ENCODE measurements at regions not wholly inside any gene's neighbourhood (a gene's known extent, or its start where the extent isn't known, plus 50 kb on each side); places are given as distances from the start of the nearest gene placed in this dataset.

DNA sequence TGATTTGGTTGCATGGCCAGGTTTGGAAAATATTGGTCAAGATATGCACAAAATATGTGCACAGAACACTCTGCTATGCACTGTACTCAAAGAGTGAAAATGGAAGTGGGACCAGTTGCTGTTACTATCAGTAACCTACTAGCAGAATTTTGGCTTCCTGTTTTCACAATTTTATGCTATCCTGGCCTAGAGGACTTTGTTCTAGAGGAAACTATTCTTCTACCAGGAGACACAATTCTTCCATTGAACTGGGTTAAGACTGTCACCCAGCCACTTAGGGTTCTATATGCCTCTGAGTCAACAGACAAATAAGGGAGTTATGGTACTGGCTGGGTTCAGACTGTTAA lies 431.4 kb upstream of the DCC start:
- no peak overlapping the region for H3K27ac ChIP-seq
- TF ChIP-seq, protein P1, sequence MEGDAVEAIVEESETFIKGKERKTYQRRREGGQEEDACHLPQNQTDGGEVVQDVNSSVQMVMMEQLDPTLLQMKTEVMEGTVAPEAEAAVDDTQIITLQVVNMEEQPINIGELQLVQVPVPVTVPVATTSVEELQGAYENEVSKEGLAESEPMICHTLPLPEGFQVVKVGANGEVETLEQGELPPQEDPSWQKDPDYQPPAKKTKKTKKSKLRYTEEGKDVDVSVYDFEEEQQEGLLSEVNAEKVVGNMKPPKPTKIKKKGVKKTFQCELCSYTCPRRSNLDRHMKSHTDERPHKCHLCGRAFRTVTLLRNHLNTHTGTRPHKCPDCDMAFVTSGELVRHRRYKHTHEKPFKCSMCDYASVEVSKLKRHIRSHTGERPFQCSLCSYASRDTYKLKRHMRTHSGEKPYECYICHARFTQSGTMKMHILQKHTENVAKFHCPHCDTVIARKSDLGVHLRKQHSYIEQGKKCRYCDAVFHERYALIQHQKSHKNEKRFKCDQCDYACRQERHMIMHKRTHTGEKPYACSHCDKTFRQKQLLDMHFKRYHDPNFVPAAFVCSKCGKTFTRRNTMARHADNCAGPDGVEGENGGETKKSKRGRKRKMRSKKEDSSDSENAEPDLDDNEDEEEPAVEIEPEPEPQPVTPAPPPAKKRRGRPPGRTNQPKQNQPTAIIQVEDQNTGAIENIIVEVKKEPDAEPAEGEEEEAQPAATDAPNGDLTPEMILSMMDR (IDR thresholded peaks at IDR 0.05), result no peak
- no peak for TF ChIP-seq ZFX (IDR thresholded peaks at IDR 0.05; ENCODE audit: borderline replicate concordance)

DNA sequence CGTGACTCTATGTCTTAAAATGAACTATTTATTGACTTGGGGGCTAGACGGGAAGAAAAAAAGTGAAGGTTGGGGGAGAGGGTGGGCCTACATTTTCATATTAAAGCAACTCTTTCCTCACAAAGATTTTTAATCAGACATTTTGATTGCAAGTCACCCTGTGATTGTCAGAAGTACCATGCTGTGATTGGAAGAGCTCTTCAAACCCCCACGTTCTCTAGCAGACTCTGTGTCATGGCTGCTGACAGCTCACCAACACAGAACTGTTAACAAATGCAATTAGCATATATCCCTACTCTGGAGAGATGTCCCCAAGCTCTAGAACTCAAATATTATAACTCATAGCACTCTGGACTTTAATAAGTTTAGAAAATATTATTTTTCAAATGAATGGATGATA lies 428.4 kb upstream of the DCC start:
- no peak overlapping the region for H3K27ac ChIP-seq
- no peak for TF ChIP-seq ZFX (IDR thresholded peaks at IDR 0.05; ENCODE audit: borderline replicate concordance)
- TF ChIP-seq, protein P1 (IDR thresholded peaks at IDR 0.05), result no peak

DNA sequence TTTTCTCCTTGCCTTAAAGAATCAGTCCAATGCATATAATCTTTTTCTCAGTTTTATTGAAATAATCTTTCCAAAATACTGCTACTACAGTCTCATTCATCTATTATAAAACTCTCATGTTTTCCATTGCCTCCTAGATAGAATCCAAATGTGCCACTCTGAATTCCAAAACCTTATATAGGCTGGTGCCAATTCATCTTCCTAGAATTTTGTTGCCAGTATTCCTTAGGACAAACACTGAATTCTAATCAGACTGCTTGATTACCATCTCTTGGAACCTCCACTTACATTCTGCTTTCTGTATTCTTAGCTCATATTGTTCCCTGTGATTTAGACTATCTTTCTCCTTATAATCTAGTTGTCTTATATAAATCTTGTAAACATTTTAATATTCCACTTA lies 427.6 kb upstream of the DCC start:
- H3K27ac ChIP-seq, result no peak overlapping the region
- TF ChIP-seq, protein P1 (IDR thresholded peaks at IDR 0.05), result no peak
- TF ChIP-seq ZFX (IDR thresholded peaks at IDR 0.05; ENCODE audit: borderline replicate concordance), result no peak

DNA sequence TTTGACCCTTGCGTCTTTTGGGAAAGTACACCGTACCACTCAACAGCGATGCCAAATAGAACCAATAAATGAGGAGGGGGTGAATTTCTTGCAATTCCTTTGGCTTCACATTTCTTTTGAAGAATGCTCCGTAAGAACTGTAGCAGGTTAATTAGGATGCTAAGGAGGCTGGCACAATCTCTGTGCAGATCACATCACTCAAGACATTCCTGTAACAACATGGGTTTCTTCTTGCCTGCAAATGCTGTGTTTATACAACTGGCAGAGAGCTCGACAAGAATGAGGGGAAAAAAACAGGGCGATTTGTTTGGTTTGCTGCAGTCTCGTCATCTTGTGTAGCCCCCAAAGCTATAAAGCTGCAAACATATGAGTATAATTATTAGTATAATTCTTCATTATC lies 424.8 kb upstream of the DCC start:
- no peak overlapping the region for H3K27ac ChIP-seq
- TF ChIP-seq ZFX (IDR thresholded peaks at IDR 0.05; ENCODE audit: borderline replicate concordance), result no peak
- TF ChIP-seq, protein P1 (IDR thresholded peaks at IDR 0.05), result no peak

DNA sequence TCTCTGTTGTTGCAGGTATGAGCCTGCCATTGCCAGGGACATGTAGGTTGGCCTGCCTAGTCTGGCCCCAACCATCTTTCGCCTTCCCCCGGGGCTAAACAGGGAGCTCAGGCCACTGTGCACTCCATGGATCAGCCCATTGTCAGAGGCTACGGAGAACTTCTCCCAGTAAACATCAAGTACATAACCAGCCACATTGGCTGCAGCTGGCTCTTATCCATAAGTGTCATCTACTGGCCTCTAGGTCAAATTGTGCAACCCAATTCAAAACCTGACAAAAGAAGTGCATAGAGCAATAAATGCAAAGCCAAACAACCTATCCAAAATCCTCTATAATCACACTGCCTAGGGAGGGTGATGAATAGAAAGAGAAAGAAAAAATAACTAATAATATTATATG lies 418.1 kb upstream of the DCC start:
- TF ChIP-seq, protein P1 (IDR thresholded peaks at IDR 0.05), result no peak
- TF ChIP-seq ZFX (IDR thresholded peaks at IDR 0.05; ENCODE audit: borderline replicate concordance), result no peak
- no peak overlapping the region for H3K27ac ChIP-seq

DNA sequence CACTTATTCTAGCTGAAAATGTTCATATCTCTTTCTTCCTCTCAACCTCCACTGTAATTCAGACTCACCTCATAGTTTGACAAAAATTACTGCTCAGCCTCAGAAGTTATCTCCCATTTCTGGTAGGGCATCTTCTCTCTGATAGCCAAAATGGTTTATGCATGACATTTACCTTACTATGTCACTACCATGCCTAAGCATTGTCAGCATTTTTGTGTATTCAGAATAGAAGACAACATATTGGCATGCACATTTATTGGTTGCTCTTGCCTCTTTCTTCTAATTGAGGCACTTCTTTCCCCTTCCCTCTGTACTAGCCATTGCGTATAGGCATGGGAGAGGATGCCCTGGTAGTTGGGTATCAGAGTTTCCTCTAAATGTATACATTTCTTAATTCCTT lies 406.1 kb upstream of the DCC start:
- TF ChIP-seq ZFX (IDR thresholded peaks at IDR 0.05; ENCODE audit: borderline replicate concordance), result no peak
- TF ChIP-seq, protein P1 (IDR thresholded peaks at IDR 0.05), result no peak
- no peak overlapping the region for H3K27ac ChIP-seq

DNA sequence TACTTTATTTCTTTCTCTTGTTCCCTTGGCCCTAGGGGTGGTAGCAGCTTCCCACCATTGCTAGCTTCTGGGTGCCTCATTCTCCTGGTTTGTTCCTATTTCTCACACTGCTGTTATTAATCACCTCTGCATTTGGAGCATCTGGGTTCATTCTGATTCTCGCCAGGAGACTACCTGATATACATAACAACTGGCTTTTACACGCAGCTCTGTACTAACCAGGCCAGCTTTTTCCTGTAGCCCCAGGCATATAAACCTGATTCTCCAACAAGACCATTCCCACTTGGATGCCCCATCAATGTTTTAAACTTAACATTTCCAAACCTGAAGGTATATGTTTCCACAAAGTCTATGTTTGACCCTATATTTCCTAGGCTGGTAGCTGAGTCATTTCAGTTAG lies 403.9 kb upstream of the DCC start:
- no peak overlapping the region for H3K27ac ChIP-seq
- TF ChIP-seq ZFX (IDR thresholded peaks at IDR 0.05; ENCODE audit: borderline replicate concordance), result no peak
- TF ChIP-seq, protein P1 (IDR thresholded peaks at IDR 0.05), result no peak

Measured in 22Rv1 (cell line).